ENCODE measurements at regions not wholly inside any gene's neighbourhood (a gene's known extent, or its start where the extent isn't known, plus 50 kb on each side); places are given as distances from the start of the nearest gene placed in this dataset.

GRCh38 chr2:216553482-216554240, 55.0 kb downstream of the RPL37A start:
- DNase-seq = no peak

- no peak for DNase-seq
These were observed 55.6 kb downstream of the RPL37A start for GRCh38 chr2:216554286-216554685.

GRCh38 chr2:216554755-216555154, 56.1 kb downstream of the RPL37A start:
- DNase-seq = no peak

GRCh38 chr2:216555274-216555673, 56.6 kb downstream of the RPL37A start:
- DNase-seq = peak; percentile 16

GRCh38 chr2:216556202-216556601, 57.6 kb downstream of the RPL37A start:
- DNase-seq = no peak

GRCh38 chr2:216557413-216557812, 58.8 kb downstream of the RPL37A start:
- no peak for DNase-seq

- no peak for DNase-seq
These were observed 59.2 kb downstream of the RPL37A start for GRCh38 chr2:216557820-216558219.

DNA sequence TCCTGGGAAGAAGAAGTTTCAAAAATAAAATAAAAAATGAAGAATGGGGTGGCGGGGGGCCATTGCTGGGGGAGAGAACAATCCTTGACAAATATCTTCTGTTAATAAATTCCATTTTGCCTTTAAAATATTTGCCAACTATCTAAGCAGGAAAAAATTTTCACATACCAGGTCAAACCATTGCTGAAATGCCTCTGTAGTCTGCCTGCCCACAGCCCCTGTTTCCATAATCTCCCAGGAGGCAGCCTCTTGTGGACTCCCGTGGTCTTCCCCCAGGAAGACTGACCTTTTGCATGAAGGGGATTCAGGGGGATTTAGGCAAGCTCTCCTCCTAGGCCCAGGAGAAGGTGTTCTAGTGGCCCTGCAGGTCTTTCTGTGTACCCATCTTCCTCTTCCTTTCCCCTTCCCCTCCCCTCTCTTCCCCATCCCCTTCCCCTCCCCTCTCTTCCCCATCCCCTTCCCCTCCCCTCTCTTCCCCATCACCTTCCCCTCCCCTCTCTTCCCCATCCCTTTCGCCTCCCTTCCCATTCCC, 61.0 kb downstream of the RPL37A start:
- no peak for DNase-seq

- no peak for DNase-seq
These were observed 62.2 kb downstream of the RPL37A start for GRCh38 chr2:216560838-216561270.

GRCh38 chr2:216562696-216563435, 64.2 kb downstream of the RPL37A start:
- no peak for DNase-seq

DNA sequence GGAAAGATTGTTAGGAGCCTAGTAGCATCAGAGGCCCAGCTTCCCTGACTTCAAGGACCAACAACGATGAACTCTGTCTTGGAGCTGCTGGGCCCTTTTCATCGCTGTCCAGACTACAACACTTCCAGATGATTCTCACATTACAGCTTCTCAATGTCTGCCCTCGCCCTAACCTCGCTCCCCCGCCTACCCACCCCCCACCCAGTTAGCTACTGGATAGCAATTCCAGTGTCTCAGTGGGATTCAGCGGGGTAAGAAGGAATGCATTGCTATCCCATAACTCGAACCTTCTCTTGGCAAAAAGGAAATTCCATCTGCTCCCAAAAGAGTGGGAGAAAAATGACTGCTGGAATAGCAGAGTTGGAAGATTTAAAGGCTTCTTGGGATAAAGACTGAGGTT, 65.0 kb downstream of the RPL37A start:
- DNase-seq = no peak

DNA sequence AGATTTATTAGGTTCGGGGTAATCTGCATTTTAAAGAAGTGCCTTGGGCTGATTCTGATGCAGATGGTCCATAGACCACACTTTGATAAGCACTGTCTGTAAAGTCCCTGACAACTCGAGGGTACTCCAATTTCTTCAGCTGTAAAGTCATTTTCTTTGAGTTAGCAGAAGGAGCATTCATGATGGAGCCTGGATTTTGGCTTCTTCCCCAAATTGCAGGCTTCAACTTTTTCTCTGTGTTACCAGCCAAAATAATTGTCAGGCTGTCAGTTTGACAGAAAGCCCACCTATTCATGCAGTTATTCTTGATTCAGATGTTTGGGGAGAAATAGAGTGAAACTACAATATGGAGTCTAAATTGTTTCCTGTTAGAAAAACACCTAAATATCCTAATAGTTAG, 66.0 kb downstream of the RPL37A start:
- no peak for DNase-seq

GRCh38 chr2:216565956-216566355, 67.3 kb upstream of the IGFBP2 start:
- DNase-seq = no peak

- no peak for DNase-seq
These were observed 64.6 kb upstream of the IGFBP2 start for GRCh38 chr2:216568576-216568975.

GRCh38 chr2:216569765-216570164, 63.5 kb upstream of the IGFBP2 start:
- DNase-seq = no peak

GRCh38 chr2:216570357-216570756, 62.9 kb upstream of the IGFBP2 start:
- DNase-seq = no peak

DNA sequence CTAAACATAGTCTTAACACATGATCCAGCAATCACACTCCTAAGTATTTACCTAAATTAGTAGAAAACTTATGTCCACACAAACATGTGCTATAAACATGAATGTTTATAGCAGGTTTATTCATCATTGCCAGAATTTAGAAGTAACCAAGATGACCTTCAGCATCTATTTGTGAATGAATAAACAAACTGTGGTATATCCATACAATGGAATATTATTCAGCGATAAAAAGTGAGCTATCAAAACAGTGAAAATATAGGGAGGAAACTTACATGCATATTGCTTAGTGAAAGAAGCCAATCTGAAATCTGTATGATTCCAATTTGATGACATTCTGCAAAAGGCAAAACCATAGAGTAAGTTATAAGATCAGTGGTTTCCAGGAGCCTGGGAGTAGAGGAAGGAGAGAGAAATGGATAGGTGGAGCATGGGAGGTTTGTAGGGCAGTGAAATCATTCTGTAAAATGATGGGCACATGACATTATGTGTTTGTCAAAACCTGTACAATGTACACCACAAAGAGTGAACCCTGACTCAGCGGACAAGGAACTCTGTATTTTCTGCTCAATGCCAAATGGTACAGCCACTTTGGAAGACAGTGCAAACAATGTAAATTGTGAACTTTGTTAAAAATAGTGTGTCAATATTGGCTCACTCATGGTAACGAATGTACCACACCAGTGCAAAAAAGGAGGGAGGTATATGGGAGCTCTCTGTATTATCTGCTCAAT, 61.9 kb upstream of the IGFBP2 start:
- no peak for DNase-seq

- no peak for DNase-seq
These were observed 61.2 kb upstream of the IGFBP2 start for GRCh38 chr2:216571909-216572513.

- DNase-seq = no peak
These were observed 60.3 kb upstream of the IGFBP2 start for GRCh38 chr2:216572582-216573578.

DNA sequence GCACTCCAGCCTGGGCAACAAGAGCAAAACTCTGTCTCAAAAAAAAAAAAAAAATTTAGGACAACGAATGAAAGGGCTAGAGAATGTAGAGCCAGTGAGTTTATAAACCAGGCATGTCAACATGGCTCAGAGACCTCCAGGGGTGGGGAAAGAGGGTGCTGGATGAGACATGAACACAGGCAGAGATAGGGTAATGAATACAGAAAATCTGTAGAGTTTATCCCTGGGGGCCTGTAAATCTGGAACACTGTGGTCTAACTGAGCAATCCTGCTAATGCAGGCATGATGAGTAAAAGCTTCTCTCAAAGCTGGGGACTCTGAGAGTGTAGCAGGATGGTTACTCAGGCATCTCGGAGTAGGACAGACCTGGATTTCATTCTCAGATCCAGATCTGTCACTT, 59.2 kb upstream of the IGFBP2 start:
- DNase-seq = no peak

DNA sequence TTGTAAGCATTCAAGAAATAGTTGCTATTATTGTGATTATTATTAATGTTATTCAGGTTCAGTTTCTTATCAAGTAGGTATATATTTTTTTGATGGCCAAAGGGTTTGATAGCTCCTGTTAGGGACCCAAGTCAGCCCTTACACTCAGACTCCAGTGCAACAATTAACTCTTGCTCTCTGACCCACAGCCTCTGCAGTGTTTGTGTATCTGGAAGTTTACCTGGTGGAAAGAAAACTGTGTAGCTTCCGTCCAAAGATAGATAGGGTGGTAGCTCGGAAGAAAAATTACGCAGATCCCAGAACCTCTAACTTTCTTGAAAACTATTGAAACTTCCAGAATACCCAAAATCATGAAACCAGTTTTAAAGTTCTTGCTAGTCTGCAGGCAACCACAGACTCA, 58.6 kb upstream of the IGFBP2 start:
- DNase-seq = no peak

DNA sequence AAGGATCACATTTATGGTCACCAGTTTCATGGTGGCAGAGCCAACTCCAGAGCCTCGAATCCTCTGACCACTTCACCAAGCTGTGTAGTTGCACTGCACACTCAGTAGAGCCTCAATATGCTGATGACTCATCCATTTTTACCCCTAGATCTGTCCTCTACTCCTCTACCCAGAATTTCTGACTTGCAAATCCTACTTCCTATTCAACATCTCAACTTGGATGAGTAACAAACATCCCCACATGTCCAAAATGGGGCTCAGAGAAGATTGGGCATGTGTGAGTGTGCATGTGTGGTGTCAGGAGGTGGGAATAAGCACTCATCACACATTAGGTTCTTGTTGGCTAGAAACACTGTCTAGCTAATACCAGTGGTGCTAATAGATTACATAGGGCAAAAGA, 57.8 kb upstream of the IGFBP2 start:
- DNase-seq = no peak

Data from GF-D8 (cell line).